ENCODE measurements at regions not wholly inside any gene's neighbourhood (a gene's known extent, or its start where the extent isn't known, plus 50 kb on each side); places are given as distances from the start of the nearest gene placed in this dataset.

DNA sequence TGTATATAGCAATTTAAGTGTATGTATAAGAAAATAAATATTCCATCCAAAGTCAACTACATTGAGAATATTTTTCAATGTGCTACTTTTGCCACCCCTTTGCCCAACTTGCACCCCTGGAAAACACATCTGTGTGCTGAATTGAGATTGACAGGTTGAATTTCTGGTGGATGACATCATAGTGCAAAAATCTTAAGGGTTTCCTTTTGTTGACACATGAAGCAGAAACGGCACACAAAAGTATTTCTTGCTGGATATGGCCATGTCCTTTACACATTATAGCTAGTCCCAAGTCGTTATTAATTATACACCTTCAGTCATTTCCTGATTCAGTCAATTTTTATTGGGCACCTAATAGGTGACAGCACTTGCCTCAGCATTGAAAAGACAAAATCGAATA, 188.7 kb upstream of the FBXL4 start (continued):
- TF ChIP-seq RBM34 (IDR thresholded peaks at IDR 0.05; ENCODE audit: borderline replicate concordance, insufficient read depth, low read length) (no peak), FOXJ2 (tag; IDR thresholded peaks at IDR 0.05) (no peak), FOXP1 (CRISPR knock-in tag; IDR thresholded peaks at IDR 0.05) (no peak), KHSRP (IDR thresholded peaks at IDR 0.05) (no peak), ZNF282 (CRISPR knock-in tag; IDR thresholded peaks at IDR 0.05) (no peak), ZNF384 (IDR thresholded peaks at IDR 0.05; ENCODE audit: low read depth, low read length) (no peak)
- TF ChIP-seq, protein P1, sequence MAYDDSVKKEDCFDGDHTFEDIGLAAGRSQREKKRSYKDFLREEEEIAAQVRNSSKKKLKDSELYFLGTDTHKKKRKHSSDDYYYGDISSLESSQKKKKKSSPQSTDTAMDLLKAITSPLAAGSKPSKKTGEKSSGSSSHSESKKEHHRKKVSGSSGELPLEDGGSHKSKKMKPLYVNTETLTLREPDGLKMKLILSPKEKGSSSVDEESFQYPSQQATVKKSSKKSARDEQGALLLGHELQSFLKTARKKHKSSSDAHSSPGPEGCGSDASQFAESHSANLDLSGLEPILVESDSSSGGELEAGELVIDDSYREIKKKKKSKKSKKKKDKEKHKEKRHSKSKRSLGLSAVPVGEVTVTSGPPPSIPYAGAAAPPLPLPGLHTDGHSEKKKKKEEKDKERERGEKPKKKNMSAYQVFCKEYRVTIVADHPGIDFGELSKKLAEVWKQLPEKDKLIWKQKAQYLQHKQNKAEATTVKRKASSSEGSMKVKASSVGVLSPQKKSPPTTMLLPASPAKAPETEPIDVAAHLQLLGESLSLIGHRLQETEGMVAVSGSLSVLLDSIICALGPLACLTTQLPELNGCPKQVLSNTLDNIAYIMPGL (CRISPR knock-in tag; IDR thresholded peaks at IDR 0.05), result no peak
- TF ChIP-seq, protein P2, sequence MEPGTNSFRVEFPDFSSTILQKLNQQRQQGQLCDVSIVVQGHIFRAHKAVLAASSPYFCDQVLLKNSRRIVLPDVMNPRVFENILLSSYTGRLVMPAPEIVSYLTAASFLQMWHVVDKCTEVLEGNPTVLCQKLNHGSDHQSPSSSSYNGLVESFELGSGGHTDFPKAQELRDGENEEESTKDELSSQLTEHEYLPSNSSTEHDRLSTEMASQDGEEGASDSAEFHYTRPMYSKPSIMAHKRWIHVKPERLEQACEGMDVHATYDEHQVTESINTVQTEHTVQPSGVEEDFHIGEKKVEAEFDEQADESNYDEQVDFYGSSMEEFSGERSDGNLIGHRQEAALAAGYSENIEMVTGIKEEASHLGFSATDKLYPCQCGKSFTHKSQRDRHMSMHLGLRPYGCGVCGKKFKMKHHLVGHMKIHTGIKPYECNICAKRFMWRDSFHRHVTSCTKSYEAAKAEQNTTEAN (CRISPR knock-in tag; IDR thresholded peaks at IDR 0.05), result no peak

DNA sequence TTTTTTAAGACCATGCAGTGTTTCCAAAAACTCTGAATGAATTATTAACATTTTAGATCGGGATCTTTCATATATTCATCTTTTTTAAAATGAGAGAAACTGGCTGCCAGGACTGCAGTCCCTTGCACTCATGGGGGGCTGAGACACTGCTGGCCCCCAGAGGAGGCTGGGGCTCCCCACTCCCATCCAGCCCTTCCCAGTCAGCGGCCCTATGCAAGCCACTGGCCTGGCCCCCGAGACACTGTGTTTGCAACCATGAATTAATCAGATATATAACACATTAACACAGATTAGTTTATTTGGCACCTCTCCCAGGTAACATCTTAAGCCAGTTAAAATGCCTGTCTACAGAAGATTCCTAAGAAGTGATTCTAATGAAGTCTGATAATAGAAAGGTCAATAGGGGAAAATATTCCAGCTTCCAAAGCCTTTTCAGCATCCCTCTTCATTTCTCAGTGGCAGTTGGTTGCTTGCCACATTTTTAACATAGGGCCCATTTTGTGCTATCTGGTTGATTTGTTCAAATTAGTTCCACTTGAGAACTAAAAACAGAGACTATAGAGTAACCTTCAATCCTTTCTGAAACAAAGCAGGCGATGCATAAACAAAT, 184.4 kb upstream of the FBXL4 start:
- intact Hi-C loops (cut with micrococcal nuclease), result no loop called here
- Histone ChIP-seq H3K27ac (ENCODE audit: extremely low read depth, low read depth, low read length) (no peak overlapping the region), H3K4me1 (replicated peaks in 1 of 2; ENCODE audit: control insufficient read depth in 2 of 2, insufficient read depth in 2 of 2, low read length in 2 of 2) (no peaks in the 10 kb centered on the region), H2AFZ (ENCODE audit: low read depth, low read length) (no peak overlapping the region), H3K79me2 (ENCODE audit: control insufficient read depth, insufficient read depth, low read length) (no peaks in the 10 kb centered on the region), H3K4me2 (ENCODE audit: insufficient read depth, low read length) (no peak overlapping the region), H4K20me1 (replicated peaks; ENCODE audit: control insufficient read depth, insufficient read depth, low read length) (no peaks in the 10 kb centered on the region), H3K27me3 (ENCODE audit: control insufficient read depth in 2 of 2, insufficient read depth in 2 of 2, low read length in 2 of 2) (peaks cover 5 to 13% of the 10 kb centered on the region in 2 experiments), H3K9ac (ENCODE audit: insufficient read depth in 1 of 2, low read depth in 2 of 2, low read length in 2 of 2) (no peak overlapping the region), H3K9me3 (replicated peaks; ENCODE audit: control insufficient read depth, insufficient read depth, low read depth, low read length) (no peaks in the 10 kb centered on the region), H3K4me3 (no peak overlapping the region), H3K9me1 (ENCODE audit: control insufficient read depth, insufficient read depth, low read length) (no peaks in the 10 kb centered on the region), H3K36me3 (ENCODE audit: control insufficient read depth, insufficient read depth, low read length) (no peaks in the 10 kb centered on the region)
- CTCF ChIA-PET (ENCODE audit: low intra/inter-chr PET ratio), result no interaction called here
- POLR2A ChIA-PET, result no interaction called here
- no TSS peak for BruUV-seq (replicated peaks)
- DNase-seq (ENCODE audit: extremely low read depth in 1 of 4, low spot score in 3 of 4), result no peak
- no peak for ATAC-seq
- in situ Hi-C loops (cut with MboI), result no loop called here
- FAIRE-seq, result no peak
- 0% methylated on average over 4 of the region's 4 CpGs for WGBS (ENCODE audit: insufficient coverage, low coverage, missing lambda C conversion rate)
- TF ChIP-seq ZNF24 (IDR thresholded peaks at IDR 0.05), result no peak
- no peak for TF ChIP-seq NFIX (CRISPR knock-in tag; IDR thresholded peaks at IDR 0.05; ENCODE audit: low read depth)
- TF ChIP-seq, protein P3, sequence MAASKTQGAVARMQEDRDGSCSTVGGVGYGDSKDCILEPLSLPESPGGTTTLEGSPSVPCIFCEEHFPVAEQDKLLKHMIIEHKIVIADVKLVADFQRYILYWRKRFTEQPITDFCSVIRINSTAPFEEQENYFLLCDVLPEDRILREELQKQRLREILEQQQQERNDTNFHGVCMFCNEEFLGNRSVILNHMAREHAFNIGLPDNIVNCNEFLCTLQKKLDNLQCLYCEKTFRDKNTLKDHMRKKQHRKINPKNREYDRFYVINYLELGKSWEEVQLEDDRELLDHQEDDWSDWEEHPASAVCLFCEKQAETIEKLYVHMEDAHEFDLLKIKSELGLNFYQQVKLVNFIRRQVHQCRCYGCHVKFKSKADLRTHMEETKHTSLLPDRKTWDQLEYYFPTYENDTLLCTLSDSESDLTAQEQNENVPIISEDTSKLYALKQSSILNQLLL (CRISPR knock-in tag; IDR thresholded peaks at IDR 0.05; ENCODE audit: borderline replicate concordance), result no peak
- TF ChIP-seq, protein P1 (CRISPR knock-in tag; IDR thresholded peaks at IDR 0.05), result no peak
- TF ChIP-seq, protein P4, sequence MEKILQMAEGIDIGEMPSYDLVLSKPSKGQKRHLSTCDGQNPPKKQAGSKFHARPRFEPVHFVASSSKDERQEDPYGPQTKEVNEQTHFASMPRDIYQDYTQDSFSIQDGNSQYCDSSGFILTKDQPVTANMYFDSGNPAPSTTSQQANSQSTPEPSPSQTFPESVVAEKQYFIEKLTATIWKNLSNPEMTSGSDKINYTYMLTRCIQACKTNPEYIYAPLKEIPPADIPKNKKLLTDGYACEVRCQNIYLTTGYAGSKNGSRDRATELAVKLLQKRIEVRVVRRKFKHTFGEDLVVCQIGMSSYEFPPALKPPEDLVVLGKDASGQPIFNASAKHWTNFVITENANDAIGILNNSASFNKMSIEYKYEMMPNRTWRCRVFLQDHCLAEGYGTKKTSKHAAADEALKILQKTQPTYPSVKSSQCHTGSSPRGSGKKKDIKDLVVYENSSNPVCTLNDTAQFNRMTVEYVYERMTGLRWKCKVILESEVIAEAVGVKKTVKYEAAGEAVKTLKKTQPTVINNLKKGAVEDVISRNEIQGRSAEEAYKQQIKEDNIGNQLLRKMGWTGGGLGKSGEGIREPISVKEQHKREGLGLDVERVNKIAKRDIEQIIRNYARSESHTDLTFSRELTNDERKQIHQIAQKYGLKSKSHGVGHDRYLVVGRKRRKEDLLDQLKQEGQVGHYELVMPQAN (IDR thresholded peaks at IDR 0.05; ENCODE audit: borderline replicate concordance), result no peak
- TF ChIP-seq TCF3 (CRISPR knock-in tag; IDR thresholded peaks at IDR 0.05), result no peak

Measured in K562 (cell line).